OCI-LY7 (cell line): ENCODE measurements at regions not wholly inside any gene's neighbourhood (a gene's known extent, or its start where the extent isn't known, plus 50 kb on each side); places are given as distances from the start of the nearest gene placed in this dataset.

Source experiments
- BruUV-seq: library from RNA; stranded (reverse); fragments of 400-500 nt; replicated peaks from 2 replicates; lab custom pipeline; 2021; lab: Mats Ljungman, UMichigan
- CTCF ChIA-PET: fragments of 300-600 bp; sonication (Branson Sonifier 250); formaldehyde crosslinking; loops from one replicate; lab custom pipeline; 2022; ENCODE audit warnings: antibody characterized with exemption; ENCODE audit not compliant: unreplicated experiment; lab: Charles Lee
- POLR2A ChIA-PET: fragments of 300-600 bp; sonication (Branson Sonifier 250); formaldehyde crosslinking; loops from one replicate; lab custom pipeline; 2022; ENCODE audit warnings: antibody characterized with exemption; lab: Charles Lee
- DNase-seq: peaks from one replicate; pipeline ENCODE4 v3.0.0-alpha.2; 2015; ENCODE audit warnings: low spot score
- H2AFZ ChIP-seq: fragments of 200-600 bp; sonication (generic), shearing (Covaris generic); 2 replicates; pipeline ENCODE4 v1.6.1; 2014; ENCODE audit warnings: mild to moderate bottlenecking, antibody characterized with exemption, low read length, moderate library complexity
- H3K27ac ChIP-seq: fragments of 200-600 bp; sonication (generic); 2 replicates; pipeline ENCODE4 v1.5.1; 2014; ENCODE audit warnings: mixed run types, low read depth, mild to moderate bottlenecking, moderate library complexity, low read length, inconsistent platforms; ENCODE audit not compliant: poor library complexity, severe bottlenecking
- H3K36me3 ChIP-seq: fragments of 200-600 bp; sonication (generic); 2 replicates; pipeline ENCODE4 v1.6.1; 2014; ENCODE audit warnings: mild to moderate bottlenecking, antibody characterized with exemption, low read length, moderate library complexity, mixed read lengths; ENCODE audit not compliant: insufficient read depth
- H3K4me1 ChIP-seq: fragments of 200-600 bp; sonication (generic); 2 replicates; pipeline ENCODE4 v1.5.1; 2014; ENCODE audit warnings: mild to moderate bottlenecking, low read length; ENCODE audit not compliant: insufficient read depth, poor library complexity, severe bottlenecking
- H3K4me2 ChIP-seq: fragments of 200-600 bp; sonication (generic); 2 replicates; pipeline ENCODE4 v1.6.1; 2014; ENCODE audit warnings: mild to moderate bottlenecking, low read length
- H3K4me3 ChIP-seq: fragments of 200-600 bp; sonication (generic); 2 replicates; pipeline ENCODE4 v1.5.1; 2014; ENCODE audit warnings: mild to moderate bottlenecking, low read depth, low read length; ENCODE audit not compliant: poor library complexity, severe bottlenecking
- H3K79me2 ChIP-seq: fragments of 200-600 bp; sonication (generic); 2 replicates; pipeline ENCODE4 v1.6.1; 2016; ENCODE audit warnings: low read depth, mild to moderate bottlenecking, low read length, moderate library complexity, mixed read lengths; ENCODE audit not compliant: insufficient read depth
- H3K9me2 ChIP-seq: fragments of 200-600 bp; sonication (generic); 2 replicates; pipeline ENCODE4 v1.6.1; 2016; ENCODE audit warnings: mild to moderate bottlenecking, low read length, mixed read lengths; ENCODE audit not compliant: insufficient read depth
- H3K9me3 ChIP-seq: fragments of 200-600 bp; sonication (generic); 2 replicates; pipeline ENCODE4 v1.6.1; 2014; ENCODE audit warnings: mild to moderate bottlenecking, mixed run types, low read length, mixed read lengths
- H4K20me1 ChIP-seq: fragments of 200-600 bp; sonication (generic); 2 replicates; pipeline ENCODE4 v1.6.1; 2014; ENCODE audit warnings: mild to moderate bottlenecking, antibody characterized with exemption, low read length, moderate library complexity, mixed read lengths; ENCODE audit not compliant: insufficient read depth
- CTCF ChIP-seq: fragments of 200-600 bp; sonication (generic); conservative IDR thresholded peaks from 2 replicates; pipeline ENCODE4 v1.5.1; 2014; ENCODE audit warnings: mild to moderate bottlenecking, antibody characterized with exemption, low read length, moderate library complexity, mixed read lengths
- EZH2phosphoT487 ChIP-seq: fragments of 200-600 bp; sonication (generic); IDR thresholded peaks from 2 replicates; pipeline ENCODE4 v1.6.1; 2018; ENCODE audit warnings: low read depth, borderline replicate concordance, mild to moderate bottlenecking, mixed run types, antibody characterized with exemption, low read length, moderate library complexity, mixed read lengths
- intact Hi-C: fragments of 100-400 bp; cut with micrococcal nuclease; formaldehyde crosslinking; loops from one replicate; pipeline ENCODE4 v1.10.0; 2022; ENCODE audit not compliant: unreplicated experiment

- ChIA-PET POLR2A (no interaction called here), CTCF (no interaction called here)
- H3K9me2 ChIP-seq: no peaks in the 10 kb centered on the region
- DNase-seq: no peak
- no TSS peak for BruUV-seq
- no peaks in the 10 kb centered on the region for H3K79me2 ChIP-seq
- intact Hi-C loops: no loop called here
- no peaks in the 10 kb centered on the region for H3K36me3 ChIP-seq
- H3K27ac ChIP-seq: no peak overlapping the region
- no peaks in the 10 kb centered on the region for H3K9me3 ChIP-seq
- H3K4me3 ChIP-seq: no peak overlapping the region
- no peaks in the 10 kb centered on the region for H4K20me1 ChIP-seq
- TF ChIP-seq CTCF (no peak), EZH2phosphoT487 (no peak)
- no peak overlapping the region for H2AFZ ChIP-seq
- no peak overlapping the region for H3K4me2 ChIP-seq
- H3K4me1 ChIP-seq: no peaks in the 10 kb centered on the region
Observed at GRCh38 chr7:42511027-42511426, 274.0 kb upstream of the GLI3 start.

GRCh38 chr7:42506097-42506496, 269.1 kb upstream of the GLI3 start:
- ChIA-PET POLR2A (no interaction called here), CTCF (no interaction called here)
- TF ChIP-seq CTCF (no peak), EZH2phosphoT487 (no peak)
- no peaks in the 10 kb centered on the region for H3K36me3 ChIP-seq
- intact Hi-C loops: no loop called here
- H3K79me2 ChIP-seq: no peaks in the 10 kb centered on the region
- H4K20me1 ChIP-seq: no peaks in the 10 kb centered on the region
- no peaks in the 10 kb centered on the region for H3K4me1 ChIP-seq
- no peak overlapping the region for H3K27ac ChIP-seq
- H3K9me3 ChIP-seq: no peaks in the 10 kb centered on the region
- no TSS peak for BruUV-seq
- H3K4me2 ChIP-seq: no peak overlapping the region
- DNase-seq: no peak
- no peak overlapping the region for H3K4me3 ChIP-seq
- H3K9me2 ChIP-seq: no peaks in the 10 kb centered on the region
- no peak overlapping the region for H2AFZ ChIP-seq

- no peak for DNase-seq
- Histone ChIP-seq H4K20me1 (no peaks in the 10 kb centered on the region), H2AFZ (no peak overlapping the region), H3K4me3 (no peak overlapping the region), H3K79me2 (no peaks in the 10 kb centered on the region), H3K27ac (no peak overlapping the region), H3K4me1 (no peaks in the 10 kb centered on the region), H3K9me2 (no peaks in the 10 kb centered on the region), H3K9me3 (no peaks in the 10 kb centered on the region), H3K4me2 (no peak overlapping the region), H3K36me3 (no peaks in the 10 kb centered on the region)
- TF ChIP-seq CTCF: no peak
- no peak for TF ChIP-seq EZH2phosphoT487
- ChIA-PET POLR2A (no interaction called here), CTCF (no interaction called here)
- intact Hi-C loops: no loop called here
- no TSS peak for BruUV-seq
Observed at GRCh38 chr7:42502022-42502421, 265.0 kb upstream of the GLI3 start.
